GM19438 (cell line): ENCODE measurements at regions not wholly inside any gene's neighbourhood (a gene's known extent, or its start where the extent isn't known, plus 50 kb on each side); places are given as distances from the start of the nearest gene placed in this dataset.
"Not testable (repeated sequence)": the region's sequence is repeated elsewhere in the genome, so short reads cannot be mapped to it uniquely, and the experiment has no call there.

Source experiments
- ATAC-seq: cut with Tn5 transposase; IDR thresholded peaks from one replicate; pipeline ENCODE4 v1.9.1; 2021; ENCODE audit warnings: low read depth; ENCODE audit not compliant: unreplicated experiment

DNA sequence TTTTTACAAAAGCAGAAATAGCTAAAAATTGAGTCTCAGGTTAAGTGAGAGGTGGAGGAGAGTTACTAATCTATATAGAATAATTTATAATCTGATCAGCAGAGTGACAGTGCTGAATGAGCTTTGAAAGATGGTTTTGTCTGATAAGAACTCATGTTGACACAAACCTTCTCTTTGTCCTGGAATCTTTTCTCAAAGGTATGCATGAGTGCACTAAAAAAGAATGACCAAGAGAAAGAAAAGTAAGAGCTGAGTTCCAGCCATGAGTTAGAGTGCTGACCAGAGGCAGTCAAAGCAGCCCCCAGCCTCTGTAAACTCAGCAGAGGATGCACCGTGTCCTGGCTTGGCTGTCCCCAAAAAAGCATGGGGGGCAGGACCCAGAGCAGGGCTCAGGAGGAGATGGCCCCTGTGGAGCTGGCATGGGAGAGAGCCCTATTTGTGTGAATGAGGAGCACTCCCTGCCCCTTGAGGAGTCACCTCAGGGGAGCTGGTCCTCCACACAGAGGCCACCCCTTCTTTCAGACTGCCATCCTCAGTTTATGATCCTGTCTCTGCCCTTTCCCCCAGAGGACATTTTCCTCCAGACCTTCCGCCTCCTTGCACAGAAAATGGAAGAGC, 129.8 kb downstream of the SEC23A start:
- ATAC-seq: no peak

DNA sequence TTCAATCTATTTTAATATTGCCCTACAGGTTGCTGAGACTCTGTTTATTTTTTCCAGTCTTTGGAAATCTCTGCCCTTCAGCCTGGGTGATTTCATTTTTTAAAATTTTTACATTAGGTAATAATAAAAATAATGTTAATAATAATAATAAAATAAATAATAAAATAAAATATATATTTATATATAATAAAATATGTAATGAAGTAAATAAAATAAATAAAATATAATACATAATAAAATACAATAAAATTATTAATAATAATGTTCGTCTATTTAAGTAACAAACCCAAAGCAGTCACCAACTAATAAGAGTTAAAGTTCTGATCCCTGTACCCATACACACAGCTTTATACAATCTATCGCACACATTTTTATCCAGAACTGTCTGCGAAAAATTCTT, 130.5 kb downstream of the SEC23A start:
- no peak for ATAC-seq

DNA sequence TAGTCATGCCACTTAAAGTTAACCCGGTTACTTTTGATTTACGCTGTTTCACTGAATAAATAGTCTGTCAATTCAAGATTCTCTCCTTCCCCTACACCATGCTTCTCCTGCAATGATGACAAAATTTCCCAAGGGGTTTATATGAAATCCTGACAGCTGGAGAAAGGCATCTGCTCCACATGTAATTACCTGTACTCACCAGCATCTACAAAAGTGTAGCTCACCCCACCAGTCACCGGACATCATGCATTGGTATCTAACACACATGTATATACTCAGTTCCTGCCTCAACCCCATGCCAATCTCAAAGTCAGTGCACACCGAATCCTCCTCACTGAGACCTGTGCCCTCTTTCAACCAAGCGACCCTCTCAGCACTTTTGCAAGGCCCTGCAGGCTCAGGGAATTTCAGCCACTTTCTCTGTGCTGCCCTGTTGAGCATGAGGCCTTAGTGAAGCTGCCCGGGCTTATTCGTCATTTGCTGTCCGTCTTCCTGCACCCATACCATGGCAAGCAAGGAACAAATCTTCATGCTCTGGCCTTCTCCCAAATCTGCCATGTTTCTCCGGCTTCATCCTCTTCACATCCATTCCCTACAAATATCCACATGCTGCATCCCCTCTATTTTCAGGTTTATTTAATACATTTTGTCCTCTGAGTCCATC, 131.6 kb downstream of the SEC23A start:
- no peak for ATAC-seq

DNA sequence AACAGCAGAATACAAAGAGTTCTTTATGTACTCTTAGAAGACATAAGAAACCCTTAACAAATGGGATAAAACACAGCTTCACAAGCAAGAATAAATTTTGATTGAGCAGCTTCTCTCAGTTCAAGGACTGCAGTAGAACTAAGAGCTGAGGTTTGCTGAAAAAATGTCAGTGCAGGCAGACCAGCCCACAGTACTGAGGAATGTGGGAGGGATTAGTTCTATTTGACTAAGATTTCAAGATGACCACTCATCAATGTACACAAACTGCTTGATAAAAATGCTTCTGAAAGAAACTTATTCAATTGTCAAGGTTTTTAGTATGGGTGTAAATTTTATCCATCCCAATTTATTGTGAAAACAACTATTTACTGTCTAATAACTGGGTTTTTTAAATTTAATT, 138.4 kb downstream of the SEC23A start:
- no peak for ATAC-seq

DNA sequence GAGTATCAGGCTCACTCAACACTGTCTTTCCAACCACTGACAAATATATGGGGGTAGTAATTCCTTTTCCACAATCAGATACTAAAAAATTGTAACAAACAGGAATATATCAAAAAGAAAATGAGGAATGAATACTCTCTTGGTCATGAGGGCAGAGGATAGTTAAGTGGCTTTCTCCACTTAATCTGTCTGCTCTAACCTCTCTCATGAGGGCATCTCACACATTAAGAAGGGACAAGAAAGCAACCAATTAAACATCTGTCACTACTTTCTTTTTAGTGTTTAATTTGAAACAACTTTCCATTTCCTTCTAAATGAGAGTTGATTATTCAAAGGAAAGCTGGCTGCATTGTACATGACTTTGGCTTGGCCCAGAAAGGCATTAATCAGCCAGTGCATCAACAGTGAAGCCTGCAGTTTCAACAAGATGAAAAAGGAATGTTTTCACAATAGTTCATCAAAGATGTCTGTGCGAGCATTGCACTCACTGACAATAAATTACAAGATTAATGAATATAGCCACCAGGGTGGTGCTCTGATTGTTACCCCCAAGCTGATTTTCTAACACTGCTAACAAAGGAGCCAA, 142.0 kb downstream of the SEC23A start:
- no peak for ATAC-seq

DNA sequence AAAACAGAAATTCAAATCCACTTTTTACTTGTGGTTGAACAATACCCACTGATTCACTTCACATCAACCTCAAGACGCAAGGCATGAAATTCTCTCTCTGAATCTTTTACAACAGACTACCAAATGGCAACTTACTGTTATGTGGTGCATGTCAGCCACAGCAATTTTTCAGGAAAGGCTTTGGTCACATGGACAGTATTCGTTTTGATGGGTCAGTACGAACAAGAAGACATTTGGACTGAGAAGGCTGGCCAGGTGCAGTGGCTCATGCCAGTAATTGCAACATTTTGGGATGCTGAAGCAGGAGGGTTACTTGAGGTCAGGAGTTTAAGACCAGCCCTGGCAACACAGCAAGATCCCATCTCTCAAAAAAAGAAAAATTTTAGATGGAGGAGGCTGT, 144.0 kb downstream of the SEC23A start:
- no peak for ATAC-seq

DNA sequence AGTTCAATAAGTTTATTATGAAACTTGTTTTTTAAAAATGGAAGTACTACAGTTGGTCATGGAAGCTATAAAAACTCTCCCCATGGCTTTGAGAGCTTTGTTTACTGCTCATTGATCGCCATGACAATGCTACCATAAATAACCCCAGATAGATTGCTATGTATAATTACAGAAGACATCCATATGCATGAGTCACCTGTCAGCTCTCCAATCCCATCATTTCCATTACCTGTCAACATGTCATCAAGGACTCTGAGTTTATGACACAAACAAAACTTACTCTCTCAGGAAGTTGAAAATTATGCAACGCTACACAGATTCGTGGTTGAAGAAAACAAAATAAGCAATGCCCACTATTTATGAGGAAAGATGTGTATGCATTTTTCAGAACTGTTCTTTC, 144.4 kb downstream of the SEC23A start:
- ATAC-seq: no peak

DNA sequence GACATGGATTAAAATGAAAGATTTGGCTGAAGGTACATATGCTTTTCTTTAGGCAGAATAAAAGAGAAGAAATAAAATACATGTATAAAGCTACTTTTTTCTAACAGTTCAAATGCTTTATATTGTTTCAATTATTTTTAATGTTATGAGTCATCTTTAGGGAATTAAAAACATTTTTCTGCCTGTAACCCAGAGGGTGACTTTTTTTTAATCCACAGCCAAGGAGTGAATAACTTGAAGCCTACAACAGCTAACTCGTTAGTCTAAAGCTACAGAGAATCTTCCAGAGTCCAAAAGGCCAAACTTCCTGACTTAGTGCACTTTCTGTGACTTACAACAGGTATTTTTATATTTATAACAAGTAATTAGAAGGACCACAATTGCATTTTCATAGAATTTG, 151.6 kb downstream of the SEC23A start:
- no peak for ATAC-seq

DNA sequence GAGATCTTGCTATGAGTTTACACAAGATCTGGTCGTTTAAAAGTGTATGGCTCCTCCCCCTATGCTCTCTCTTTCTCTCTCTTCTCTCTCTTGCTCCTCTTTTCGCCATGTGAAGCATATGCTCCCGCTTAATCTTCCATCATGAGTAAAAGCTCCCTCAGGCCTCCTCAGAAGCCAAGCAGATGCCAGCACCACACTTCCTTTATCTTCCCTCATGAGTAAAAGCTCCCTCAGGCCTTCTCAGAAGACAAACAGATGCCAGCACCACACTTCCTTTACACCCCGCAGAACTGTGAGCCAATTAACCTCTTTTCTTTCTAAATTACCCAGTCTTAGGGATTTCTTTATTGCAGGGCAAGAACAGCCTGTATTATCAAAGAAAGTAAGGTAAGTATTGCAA, 152.4 kb downstream of the SEC23A start:
- ATAC-seq: no peak

DNA sequence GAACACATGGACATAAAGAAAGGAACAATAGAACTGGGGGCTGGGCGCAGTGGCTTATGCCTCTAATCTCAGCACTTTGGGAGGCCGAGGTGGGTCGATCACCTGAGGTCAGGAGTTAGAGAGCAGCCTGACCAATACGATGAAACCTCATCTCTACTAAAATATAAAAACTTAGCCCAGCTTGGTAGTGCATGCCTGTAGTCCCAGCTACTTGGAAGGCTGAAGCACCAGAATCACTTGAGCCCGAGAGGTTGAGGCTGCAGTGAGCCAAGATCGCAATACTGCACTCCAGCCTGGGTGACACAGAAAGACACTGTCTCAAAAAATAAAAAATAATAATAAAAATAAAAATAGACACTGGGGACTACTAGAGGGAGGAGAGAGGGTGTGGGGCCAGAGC, 154.5 kb downstream of the SEC23A start:
- ATAC-seq: no peak

DNA sequence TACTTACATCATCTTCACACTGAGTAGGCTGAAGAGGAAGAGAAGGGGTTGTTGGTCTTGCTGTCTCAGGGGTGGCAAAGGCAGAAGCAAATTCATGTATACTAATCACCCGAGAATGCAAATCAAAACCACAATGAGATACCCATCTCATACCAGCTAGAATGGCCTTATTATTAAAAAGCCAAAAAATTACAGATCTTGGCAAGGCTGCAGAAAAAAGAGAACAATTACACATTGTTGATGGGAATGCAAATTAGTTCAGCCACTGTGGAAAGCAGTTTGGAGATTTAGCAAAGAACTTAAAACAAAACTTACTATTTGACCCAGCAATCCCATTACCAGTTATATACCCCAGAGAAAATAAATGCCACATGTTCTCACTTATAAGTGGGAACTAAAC, 154.9 kb downstream of the SEC23A start:
- ATAC-seq: no peak

DNA sequence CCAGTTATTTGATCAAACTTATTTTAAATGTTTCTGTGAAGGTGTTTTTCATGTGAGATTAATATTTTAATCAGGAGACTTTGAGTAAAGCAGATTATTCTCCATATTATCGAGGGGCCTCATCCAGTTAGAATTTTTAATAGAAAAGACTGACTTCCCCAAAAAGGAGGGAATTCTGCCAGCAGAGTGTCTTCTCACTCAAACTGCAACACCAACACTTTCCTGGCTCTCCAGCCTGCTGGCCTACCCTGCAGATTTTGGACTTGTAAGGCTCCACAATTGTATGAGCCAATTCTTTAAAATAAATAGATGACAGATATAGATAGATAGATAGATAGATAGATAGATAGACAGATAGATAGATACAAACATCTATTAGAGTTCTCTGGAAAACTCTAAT, 155.7 kb downstream of the SEC23A start:
- no peak for ATAC-seq

DNA sequence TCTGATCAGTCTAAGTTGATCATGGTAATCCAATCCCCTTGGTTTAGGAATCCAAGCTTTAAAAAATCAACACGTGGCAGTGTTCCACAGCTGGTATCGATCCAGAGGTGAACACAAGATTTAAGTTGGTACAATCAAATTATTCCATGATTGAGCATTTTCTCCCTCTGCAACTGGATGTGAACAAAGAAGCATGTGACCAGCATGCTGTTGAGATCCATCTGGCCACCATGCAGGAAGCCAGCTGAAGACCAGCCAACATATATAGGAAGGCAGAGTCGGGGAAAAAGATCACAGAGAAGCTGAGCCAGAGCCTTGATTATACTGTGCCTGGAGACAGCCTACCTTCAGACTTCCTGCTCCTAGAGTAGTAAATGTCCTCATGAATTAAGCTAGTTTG, 158.3 kb downstream of the SEC23A start:
- ATAC-seq: no peak

DNA sequence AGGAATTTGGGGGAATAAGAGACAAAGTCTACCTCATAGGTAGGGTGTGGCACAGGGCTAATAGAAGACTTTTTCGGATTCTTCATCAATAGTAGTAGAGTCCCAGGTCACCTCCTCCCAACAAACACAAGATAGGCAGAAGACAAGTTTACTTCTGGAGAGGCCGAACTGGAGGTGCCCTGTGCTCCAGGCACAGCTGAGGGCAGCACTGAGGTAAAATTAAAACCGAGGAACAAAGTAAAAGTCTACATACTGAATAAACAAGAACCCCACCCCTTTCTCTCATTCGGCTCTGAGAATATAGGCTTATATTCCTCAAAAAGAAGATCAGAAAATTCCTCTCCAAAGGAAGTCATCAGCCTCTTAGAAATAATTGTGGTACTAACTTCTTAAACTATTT, 161.5 kb downstream of the SEC23A start:
- ATAC-seq: no peak

DNA sequence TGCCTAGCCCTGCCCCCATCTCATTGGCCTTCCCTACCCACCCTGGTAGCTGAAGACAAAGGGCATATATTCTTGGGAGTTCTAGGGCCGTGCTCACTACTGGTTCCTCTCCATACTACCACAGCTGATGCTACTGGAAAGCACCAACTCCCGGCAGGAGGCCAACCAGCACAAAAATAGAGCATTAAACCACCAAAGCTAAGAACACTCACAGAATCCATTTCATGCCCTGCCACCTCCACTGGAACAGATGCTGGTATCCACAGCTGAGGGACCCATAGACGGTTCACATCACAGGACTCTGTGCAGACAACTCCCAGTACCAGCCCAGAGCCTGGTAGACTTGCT, 170.4 kb downstream of the SEC23A start:
- not testable (repeated sequence) for ATAC-seq

DNA sequence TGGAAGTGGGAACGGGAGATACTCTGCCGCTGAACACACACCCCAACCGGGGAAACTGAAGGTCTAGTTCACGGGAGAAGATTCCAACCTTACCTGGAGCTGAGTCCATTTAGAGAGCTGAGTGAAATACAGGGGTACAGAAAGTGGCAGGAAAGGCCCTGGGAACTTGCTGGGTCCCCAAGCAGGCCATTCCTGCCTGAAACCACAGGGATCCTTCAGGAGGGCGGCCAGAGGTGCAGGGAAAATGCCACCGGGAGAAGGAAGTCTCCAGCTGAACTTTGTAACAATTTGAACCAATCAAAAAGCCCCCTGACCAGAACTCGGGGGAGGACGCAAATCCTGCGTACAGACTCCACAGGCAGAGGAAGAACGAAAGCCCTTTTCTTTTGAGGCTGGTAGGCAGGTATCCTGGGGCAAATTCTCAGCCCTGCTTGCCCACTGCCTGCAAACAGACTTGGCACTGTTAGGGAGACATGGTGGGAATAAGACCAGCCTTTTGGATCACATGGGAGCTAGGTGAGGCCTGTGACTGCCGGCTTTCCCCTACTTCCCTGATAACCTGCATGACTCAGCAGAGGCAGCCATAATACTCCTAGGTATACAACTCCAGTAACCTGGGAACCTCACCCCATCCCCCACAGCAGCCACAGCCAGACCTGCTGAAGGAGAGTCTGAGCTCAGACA, 170.9 kb downstream of the SEC23A start:
- no peak for ATAC-seq

DNA sequence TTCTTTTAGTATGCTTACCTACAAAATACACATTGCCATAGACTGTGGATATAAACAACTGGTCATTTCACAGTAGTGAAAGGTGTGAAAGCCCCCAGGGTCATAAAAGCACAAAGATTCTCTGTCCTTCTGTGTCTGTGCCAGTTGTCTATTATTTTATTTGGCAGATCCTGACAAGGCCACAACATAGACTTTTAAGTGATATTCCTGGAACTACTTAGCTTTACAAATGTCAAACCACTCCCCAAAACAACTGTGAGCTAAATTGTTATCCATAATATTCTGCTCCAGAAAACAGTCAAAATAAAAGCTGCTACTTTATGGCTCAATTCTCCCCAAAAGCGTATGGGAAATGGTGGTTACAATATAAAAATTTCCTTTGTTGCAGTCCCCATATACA, 172.1 kb downstream of the SEC23A start:
- ATAC-seq: no peak

DNA sequence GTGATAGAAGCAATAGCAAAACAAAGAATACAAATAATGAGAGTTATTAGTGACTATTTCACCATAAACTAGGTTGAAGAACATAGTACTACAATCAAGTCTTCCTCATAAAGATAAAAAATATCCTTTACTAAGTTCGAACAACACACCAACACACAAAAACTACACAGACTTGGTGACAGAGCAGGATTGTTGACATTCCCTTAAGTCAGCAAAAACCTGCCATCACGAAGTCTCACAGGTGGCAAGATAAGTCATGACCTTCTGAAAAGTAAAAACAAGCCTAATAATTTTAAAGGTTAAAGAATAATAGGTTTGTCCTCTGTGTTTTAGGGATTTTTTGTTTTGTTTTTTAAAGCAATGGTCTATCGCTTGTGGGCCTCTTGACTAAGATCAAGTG, 173.0 kb downstream of the SEC23A start:
- ATAC-seq: no peak

DNA sequence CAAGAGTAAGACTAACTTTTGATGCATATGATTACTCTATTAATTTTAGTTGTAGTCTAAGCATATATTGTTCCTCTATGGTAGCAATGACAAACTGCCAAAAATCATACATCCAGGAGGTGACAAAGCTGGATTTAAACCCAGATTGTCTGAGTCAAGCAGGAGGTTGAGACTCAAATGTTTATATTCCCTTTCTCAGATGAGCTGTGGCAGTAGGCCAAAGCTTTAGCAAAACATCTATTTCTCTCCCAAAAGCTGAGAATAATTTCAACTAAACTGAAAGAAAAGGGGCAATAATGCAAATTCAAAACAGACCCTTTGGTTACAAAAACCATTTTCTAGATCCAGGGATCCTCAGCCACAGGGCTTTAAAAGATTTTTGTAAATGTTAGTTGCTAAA, 173.6 kb downstream of the SEC23A start:
- no peak for ATAC-seq

DNA sequence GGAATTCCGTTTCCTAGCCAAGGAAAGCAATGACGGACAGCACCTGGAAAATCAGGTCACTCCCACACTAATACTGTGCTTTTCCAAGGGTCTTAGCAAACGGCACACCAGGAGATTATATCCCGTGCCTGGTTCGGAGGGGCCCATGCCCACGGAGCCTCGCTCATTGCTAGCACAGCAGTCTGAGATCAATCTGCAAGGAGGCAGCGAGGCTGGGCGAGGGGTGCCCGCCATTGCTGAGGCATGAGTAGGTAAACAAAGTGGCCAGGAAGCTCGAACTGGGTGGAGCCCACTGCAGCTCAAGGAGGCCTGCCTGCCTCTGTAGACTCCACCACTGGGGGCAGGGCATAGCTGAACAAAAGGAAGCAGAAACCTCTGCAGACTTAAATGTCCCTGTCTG, 181.1 kb downstream of the SEC23A start:
- ATAC-seq: not testable (repeated sequence)

DNA sequence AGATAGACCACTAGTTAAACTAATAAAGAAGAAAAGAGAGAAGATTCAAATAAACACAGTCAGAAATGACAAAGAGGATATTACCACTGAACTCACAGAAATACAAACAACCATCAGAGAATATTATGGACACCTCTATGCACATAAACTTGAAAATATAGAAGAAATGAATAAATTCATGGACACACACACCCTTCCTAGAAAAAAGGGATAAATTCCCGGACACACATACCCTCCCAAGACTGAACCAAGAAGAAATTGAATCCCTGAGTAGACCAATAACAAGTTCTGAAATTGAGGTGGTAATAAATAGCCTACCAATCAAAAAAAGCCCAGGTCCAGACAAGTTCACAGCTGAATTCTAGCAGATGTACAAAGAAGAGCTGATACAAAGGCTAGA, 187.9 kb downstream of the SEC23A start:
- ATAC-seq: no peak

DNA sequence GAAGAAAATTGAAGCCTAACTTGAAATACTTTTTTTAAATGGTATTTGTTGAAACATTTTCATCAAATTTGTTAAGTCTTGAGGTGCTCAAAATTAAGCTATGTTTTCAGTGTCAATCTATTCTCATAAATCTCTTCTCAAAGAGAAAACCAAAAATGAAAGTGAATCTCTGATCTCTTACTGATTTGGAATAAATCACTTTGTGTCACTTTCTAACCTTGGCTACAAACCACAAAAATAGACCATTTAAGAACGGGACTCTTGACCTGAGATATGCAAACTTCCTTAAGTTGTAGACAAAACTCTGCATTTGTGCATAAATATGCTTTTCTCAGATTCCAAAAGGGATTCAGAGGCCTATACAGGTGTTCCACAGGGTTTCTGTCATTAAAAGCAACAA, 192.9 kb downstream of the SEC23A start:
- ATAC-seq: no peak
